GM23248 (cell line): ENCODE measurements at regions not wholly inside any gene's neighbourhood (a gene's known extent, or its start where the extent isn't known, plus 50 kb on each side); places are given as distances from the start of the nearest gene placed in this dataset.

Experiments used
- EZH2 ChIP-seq: fragments of 200-600 bp; sonication (generic); IDR thresholded peaks from 2 replicates; pipeline ENCODE4 v1.6.1; 2018; ENCODE audit warnings: antibody characterized with exemption, mild to moderate bottlenecking; ENCODE audit not compliant: insufficient read depth, poor library complexity, severe bottlenecking
- EZH2phosphoT487 ChIP-seq: fragments of 200-600 bp; sonication (generic); IDR thresholded peaks from 2 replicates; pipeline ENCODE4 v1.6.1; 2018; ENCODE audit warnings: antibody characterized with exemption, moderate library complexity, mild to moderate bottlenecking, low read depth; ENCODE audit not compliant: insufficient read depth

DNA sequence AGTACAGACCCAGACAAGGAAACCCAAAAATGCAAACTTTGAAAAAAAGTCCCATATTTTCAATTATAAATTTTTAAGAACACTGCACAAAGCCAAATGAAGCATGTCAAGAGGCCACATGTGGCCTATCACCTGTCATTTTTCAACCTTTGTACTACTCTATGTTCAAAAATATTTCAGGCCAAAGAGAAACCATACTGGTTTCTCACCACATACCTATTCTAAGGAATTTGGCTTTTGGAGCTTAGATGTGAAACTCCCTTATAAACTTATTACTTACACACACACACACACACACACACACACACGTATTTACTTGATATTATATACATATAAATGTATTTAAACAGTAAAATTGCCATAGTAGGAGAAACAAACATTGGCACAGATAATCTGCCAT, 338.7 kb downstream of the TXNL1 start:
- TF ChIP-seq EZH2 (no peak), EZH2phosphoT487 (no peak)
